ENCODE measurements at regions not wholly inside any gene's neighbourhood (a gene's known extent, or its start where the extent isn't known, plus 50 kb on each side); places are given as distances from the start of the nearest gene placed in this dataset.
"Not testable (repeated sequence)": the region's sequence is repeated elsewhere in the genome, so short reads cannot be mapped to it uniquely, and the experiment has no call there.

DNA sequence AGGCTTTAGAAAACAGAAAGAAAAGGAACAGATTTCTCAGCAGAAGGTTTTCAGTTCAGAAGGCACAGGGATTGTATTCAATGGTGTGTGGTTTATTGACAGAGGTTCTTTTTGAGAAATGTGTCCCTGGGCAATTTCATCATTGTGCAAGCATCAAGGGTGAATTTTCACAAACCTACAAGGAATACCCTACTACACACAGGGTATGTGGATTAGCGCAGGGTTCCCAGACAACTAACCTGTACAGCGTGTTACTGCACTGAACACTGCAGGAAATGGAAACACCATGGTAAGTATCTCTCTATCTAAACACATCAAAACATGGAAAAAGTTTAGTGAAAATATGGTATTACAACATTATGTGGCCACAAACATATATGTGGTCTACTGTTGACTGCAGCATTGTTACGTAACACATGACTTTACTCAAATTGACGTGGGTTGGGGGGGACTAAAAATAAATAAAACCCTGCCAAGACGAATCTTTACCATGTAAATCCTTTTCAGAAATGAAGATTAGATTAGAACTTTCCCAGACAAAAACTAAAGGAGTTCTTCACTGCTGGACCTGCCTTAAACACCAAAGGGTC, 893.1 kb downstream of the TMEM121 start:
- Histone ChIP-seq H3K4me3 (no peak overlapping the region), H3K4me1 (no peaks in the 10 kb centered on the region), H3K9me3 (no peaks in the 10 kb centered on the region), H3K27me3 (no peaks in the 10 kb centered on the region), H3K27ac (no peak overlapping the region), H3K36me3 (no peaks in the 10 kb centered on the region)
- TF ChIP-seq POLR2AphosphoS5 (IDR thresholded peaks at IDR 0.05; ENCODE audit: insufficient read depth in 1 of 2, low read depth in 1 of 2) (no peak), POLR2A (IDR thresholded peaks at IDR 0.05) (no peak)
- TF ChIP-seq, protein P1, sequence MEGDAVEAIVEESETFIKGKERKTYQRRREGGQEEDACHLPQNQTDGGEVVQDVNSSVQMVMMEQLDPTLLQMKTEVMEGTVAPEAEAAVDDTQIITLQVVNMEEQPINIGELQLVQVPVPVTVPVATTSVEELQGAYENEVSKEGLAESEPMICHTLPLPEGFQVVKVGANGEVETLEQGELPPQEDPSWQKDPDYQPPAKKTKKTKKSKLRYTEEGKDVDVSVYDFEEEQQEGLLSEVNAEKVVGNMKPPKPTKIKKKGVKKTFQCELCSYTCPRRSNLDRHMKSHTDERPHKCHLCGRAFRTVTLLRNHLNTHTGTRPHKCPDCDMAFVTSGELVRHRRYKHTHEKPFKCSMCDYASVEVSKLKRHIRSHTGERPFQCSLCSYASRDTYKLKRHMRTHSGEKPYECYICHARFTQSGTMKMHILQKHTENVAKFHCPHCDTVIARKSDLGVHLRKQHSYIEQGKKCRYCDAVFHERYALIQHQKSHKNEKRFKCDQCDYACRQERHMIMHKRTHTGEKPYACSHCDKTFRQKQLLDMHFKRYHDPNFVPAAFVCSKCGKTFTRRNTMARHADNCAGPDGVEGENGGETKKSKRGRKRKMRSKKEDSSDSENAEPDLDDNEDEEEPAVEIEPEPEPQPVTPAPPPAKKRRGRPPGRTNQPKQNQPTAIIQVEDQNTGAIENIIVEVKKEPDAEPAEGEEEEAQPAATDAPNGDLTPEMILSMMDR (IDR thresholded peaks at IDR 0.05), result no peak
- DNase-seq (ENCODE audit: extremely low spot score in 2 of 2), result no peak
- intact Hi-C loops (cut with DNase I), result no loop called here

DNA sequence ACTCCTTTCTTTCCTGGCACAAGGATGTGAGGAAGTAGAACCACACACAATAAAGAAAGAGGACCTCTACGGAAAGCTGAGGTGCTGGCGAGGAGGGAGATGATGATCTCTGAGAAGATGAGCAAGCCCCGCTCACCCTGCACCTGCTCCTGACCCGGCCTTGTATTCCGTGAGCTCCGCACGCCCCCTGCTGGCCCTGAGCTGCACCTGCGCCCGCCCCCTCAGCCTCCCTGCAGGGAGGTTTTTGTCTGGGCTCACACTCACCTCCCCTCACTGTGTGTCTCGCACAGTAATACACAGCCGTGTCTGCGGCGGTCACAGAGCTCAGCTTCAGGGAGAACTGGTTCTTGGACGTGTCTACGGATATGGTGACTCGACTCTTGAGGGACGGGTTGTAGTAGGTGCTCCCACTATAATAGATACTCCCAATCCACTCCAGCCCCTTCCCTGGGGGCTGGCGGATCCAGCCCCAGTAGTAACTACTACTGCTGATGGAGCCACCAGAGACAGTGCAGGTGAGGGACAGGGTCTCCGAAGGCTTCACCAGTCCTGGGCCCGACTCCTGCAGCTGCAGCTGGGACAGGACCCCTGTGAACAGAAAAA, 895.1 kb downstream of the TMEM121 start:
- H3K4me3 ChIP-seq; H3K36me3 ChIP-seq; H3K9me3 ChIP-seq; H3K27ac ChIP-seq; H3K27me3 ChIP-seq; intact Hi-C loops (cut with DNase I); DNase-seq (ENCODE audit: extremely low spot score in 2 of 2); H3K4me1 ChIP-seq: not testable (repeated sequence)

DNA sequence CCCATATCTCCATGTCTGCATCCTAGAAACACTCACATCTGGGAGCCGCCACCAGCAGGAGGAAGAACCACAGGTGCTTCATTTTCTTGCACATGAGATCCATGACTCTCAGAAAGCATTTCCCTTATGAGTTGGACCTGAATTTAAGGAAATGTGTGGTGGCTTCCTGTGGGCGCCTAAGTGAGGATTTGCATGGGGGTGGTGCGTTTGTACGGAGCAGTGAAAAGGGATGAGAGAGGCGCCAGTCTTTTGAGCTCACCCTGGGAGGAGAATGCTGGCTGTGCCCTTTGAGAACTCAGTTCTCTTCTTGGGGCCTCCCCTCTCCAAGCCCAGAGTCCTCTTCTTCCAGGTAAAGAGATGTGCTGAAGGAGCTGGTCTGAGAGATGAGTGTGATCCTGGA, 895.7 kb downstream of the TMEM121 start:
- H3K36me3 ChIP-seq, result no peaks in the 10 kb centered on the region
- DNase-seq (ENCODE audit: extremely low spot score in 2 of 2), result no peak

DNA sequence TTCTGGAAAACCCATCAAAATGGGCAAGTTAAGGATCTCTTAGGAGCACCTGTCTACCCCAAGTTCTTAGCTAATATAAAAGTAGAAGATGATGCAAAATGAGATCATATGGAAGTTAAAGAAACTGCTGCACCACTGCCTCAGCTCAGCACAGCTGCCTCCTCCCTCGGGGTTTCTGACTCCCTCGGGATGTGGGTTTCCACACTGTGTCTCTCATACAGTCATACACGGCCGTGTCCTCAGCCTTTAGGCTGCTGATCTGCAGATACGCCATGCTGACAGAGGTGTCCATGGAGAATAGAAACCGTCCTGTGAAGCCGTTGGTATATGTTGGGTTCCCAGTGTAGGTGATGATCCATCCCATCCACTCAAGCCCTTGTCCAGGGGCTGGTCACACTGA, 898.8 kb downstream of the TMEM121 start:
- H3K27ac ChIP-seq; H3K4me3 ChIP-seq; intact Hi-C loops (cut with DNase I): not testable (repeated sequence)

More for the DNA sequence above, 895.7 kb downstream of the TMEM121 start:
- Histone ChIP-seq H3K27ac (no peak overlapping the region), H3K4me1 (no peaks in the 10 kb centered on the region), H3K9me3 (no peaks in the 10 kb centered on the region), H3K27me3 (no peaks in the 10 kb centered on the region), H3K4me3 (no peak overlapping the region)
- TF ChIP-seq, protein P1 (IDR thresholded peaks at IDR 0.05), result no peak
- no peak for TF ChIP-seq POLR2AphosphoS5 (IDR thresholded peaks at IDR 0.05; ENCODE audit: insufficient read depth in 1 of 2, low read depth in 1 of 2)
- no peak for TF ChIP-seq POLR2A (IDR thresholded peaks at IDR 0.05)
- intact Hi-C loops (cut with DNase I), result no loop called here

DNA sequence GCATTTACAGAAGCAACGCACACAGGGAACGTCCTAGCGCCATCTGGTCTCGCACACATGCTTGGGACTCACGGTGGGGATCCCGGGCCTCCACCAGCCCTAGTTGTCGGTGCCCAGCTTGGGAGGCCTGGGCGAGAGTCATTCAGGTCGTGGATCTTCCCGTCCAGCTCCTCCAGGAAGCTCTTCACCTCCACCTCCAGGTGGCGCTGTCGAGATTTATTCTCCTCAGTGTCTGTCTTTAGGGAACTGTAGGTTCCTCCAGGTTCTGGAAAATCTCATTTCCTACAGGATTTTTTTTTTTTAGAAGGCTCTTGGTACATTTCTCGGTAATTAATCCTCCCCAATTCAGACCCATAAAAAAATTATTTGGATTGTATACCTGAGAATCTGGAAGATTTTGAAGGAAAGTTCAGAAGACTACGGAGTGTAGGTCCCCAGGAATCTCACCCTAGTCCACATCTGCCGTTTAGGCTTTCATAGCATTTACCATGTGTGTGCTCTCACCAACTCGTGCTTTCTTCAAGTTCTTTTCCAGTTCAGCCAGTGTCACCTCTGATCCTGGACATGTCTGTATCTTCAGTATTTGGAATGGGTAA, 910.0 kb downstream of the TMEM121 start:
- no peak for DNase-seq (ENCODE audit: extremely low spot score in 2 of 2)
- no peaks in the 10 kb centered on the region for H3K27me3 ChIP-seq
- H3K27ac ChIP-seq, result no peak overlapping the region
- H3K9me3 ChIP-seq, result no peaks in the 10 kb centered on the region
- TF ChIP-seq, protein P1 (IDR thresholded peaks at IDR 0.05), result no peak
- TF ChIP-seq POLR2AphosphoS5 (IDR thresholded peaks at IDR 0.05; ENCODE audit: insufficient read depth in 1 of 2, low read depth in 1 of 2), result no peak
- no peak for TF ChIP-seq POLR2A (IDR thresholded peaks at IDR 0.05)
- no peaks in the 10 kb centered on the region for H3K36me3 ChIP-seq
- intact Hi-C loops (cut with DNase I), result no loop called here
- no peak overlapping the region for H3K4me3 ChIP-seq
- no peaks in the 10 kb centered on the region for H3K4me1 ChIP-seq

More for the DNA sequence above, 898.8 kb downstream of the TMEM121 start:
- DNase-seq (ENCODE audit: extremely low spot score in 2 of 2); H3K4me1 ChIP-seq; H3K9me3 ChIP-seq; H3K36me3 ChIP-seq; H3K27me3 ChIP-seq: not testable (repeated sequence)

DNA sequence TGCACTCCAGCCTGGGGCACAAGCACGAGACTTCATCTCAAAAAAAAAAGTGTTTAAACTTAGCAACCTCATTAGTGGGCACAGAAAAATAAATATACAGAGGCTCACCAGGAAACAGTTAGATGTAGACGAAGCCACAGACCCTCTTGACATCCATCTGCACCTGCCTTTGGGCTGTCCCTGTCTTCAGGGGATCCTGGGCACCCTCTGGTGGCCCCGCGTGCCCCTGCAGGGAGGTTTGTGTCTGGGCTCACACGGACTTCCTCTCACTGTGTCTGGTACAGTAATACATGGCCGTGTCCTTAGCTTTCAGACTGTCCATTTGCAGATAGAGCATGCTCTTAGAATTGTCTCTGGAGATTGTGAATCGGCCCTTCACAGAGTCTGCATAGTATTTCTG, 916.5 kb downstream of the TMEM121 start:
- H3K4me3 ChIP-seq, result no peak overlapping the region

More for the DNA sequence above, 916.5 kb downstream of the TMEM121 start:
- H3K36me3 ChIP-seq, result no peaks in the 10 kb centered on the region
- H3K27me3 ChIP-seq, result no peaks in the 10 kb centered on the region
- no peak for DNase-seq (ENCODE audit: extremely low spot score in 2 of 2)
- H3K27ac ChIP-seq, result no peak overlapping the region
- H3K4me1 ChIP-seq, result no peaks in the 10 kb centered on the region
- H3K9me3 ChIP-seq, result no peaks in the 10 kb centered on the region
- TF ChIP-seq POLR2A (IDR thresholded peaks at IDR 0.05) (no peak), POLR2AphosphoS5 (IDR thresholded peaks at IDR 0.05; ENCODE audit: insufficient read depth in 1 of 2, low read depth in 1 of 2) (no peak)
- TF ChIP-seq, protein P1 (IDR thresholded peaks at IDR 0.05), result no peak
- intact Hi-C loops (cut with DNase I), result no loop called here
